ENCODE measurements at regions not wholly inside any gene's neighbourhood (a gene's known extent, or its start where the extent isn't known, plus 50 kb on each side); places are given as distances from the start of the nearest gene placed in this dataset.

- ATAC-seq, result no peak
- peaks cover 17% of the 10 kb centered on the region for H3K9me3 Mint-ChIP-seq
- no peak overlapping the region for H3K27ac Mint-ChIP-seq
Observed at GRCh38 chr12:118813778-118814357, 167.5 kb upstream of the SRRM4 start.

GRCh38 chr12:118816296-118816695 lies 165.0 kb upstream of the SRRM4 start:
- Mint-ChIP-seq H3K4me3 (no peak overlapping the region), H3K4me1 (ENCODE audit: low read depth in 2 of 2) (no peaks in the 10 kb centered on the region), H3K9me3 (peaks cover 7% of the 10 kb centered on the region), H3K27ac (no peak overlapping the region), H3K27me3 (peaks cover 0 to 14% of the 10 kb centered on the region in 2 donors), H3K36me3 (no peaks in the 10 kb centered on the region)
- no peak for ATAC-seq
- no peak for DNase-seq (ENCODE audit: low spot score)

More at GRCh38 chr12:118813778-118814357, 167.5 kb upstream of the SRRM4 start:
- Mint-ChIP-seq H3K4me3 (no peak overlapping the region), H3K27me3 (peaks cover 6 to 14% of the 10 kb centered on the region in 2 donors), H3K4me1 (ENCODE audit: low read depth in 2 of 2) (no peaks in the 10 kb centered on the region), H3K36me3 (no peaks in the 10 kb centered on the region)
- no peak for DNase-seq (ENCODE audit: low spot score)

DNA sequence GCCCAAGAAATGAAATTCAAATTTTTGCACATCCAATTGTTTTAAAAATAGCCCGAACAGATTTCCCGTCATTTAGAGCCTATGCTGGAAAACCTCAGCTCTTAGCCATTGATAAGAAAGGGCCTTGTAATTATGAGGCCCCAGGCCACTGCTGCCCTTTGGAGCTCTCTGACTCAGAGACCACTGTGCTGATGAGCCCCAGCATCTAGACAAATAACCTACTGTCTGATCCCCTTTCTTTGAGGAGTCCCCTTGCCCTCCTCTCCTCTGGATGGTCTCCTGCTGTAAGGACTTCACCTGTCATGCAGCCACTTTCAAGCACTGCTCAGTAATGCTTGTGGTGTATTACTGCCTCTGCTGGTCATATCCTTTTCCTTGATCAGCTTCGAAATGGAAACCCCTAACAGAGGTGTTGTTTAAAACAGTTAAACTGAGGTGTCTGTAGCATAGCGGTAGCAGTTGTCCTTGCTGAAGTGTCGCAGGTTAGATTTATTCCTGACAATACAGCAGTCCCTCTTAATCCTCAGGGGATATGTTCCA lies 159.9 kb upstream of the SRRM4 start:
- Mint-ChIP-seq H3K4me3 (no peak overlapping the region), H3K27ac (no peak overlapping the region), H3K4me1 (ENCODE audit: low read depth in 2 of 2) (no peaks in the 10 kb centered on the region), H3K9me3 (peaks cover 5% of the 10 kb centered on the region), H3K36me3 (no peaks in the 10 kb centered on the region), H3K27me3 (peaks cover 0 to 3% of the 10 kb centered on the region in 2 donors)
- no peak for ATAC-seq
- no peak for DNase-seq (ENCODE audit: low spot score)

GRCh38 chr12:118822512-118822911 lies 158.8 kb upstream of the SRRM4 start:
- ATAC-seq, result no peak
- peaks cover 0 to 3% of the 10 kb centered on the region in 2 donors for H3K27me3 Mint-ChIP-seq
- no peaks in the 10 kb centered on the region for H3K4me1 Mint-ChIP-seq (ENCODE audit: low read depth in 2 of 2)
- no peaks in the 10 kb centered on the region for H3K36me3 Mint-ChIP-seq
- H3K27ac Mint-ChIP-seq, result no peak overlapping the region
- no peak for DNase-seq (ENCODE audit: low spot score)
- peaks cover under 1% of the 10 kb centered on the region for H3K9me3 Mint-ChIP-seq
- no peak overlapping the region for H3K4me3 Mint-ChIP-seq

- DNase-seq (ENCODE audit: low spot score) (no peak), ATAC-seq (no peak)
- Mint-ChIP-seq H3K4me3 (no peak overlapping the region), H3K27ac (no peak overlapping the region), H3K27me3 (peaks cover 0 to 3% of the 10 kb centered on the region in 2 donors), H3K36me3 (no peaks in the 10 kb centered on the region), H3K4me1 (ENCODE audit: low read depth in 2 of 2) (no peaks in the 10 kb centered on the region), H3K9me3 (peaks cover 2% of the 10 kb centered on the region)
Observed at GRCh38 chr12:118827047-118827446, 154.3 kb upstream of the SRRM4 start.

GRCh38 chr12:118827606-118828005 lies 153.7 kb upstream of the SRRM4 start:
- Mint-ChIP-seq H3K4me1 (ENCODE audit: low read depth in 2 of 2) (no peaks in the 10 kb centered on the region), H3K4me3 (no peak overlapping the region), H3K36me3 (no peaks in the 10 kb centered on the region), H3K9me3 (peaks cover 2% of the 10 kb centered on the region), H3K27ac (no peak overlapping the region), H3K27me3 (peaks cover 0 to 3% of the 10 kb centered on the region in 2 donors)
- no peak for DNase-seq (ENCODE audit: low spot score)
- ATAC-seq, result no peak

DNA sequence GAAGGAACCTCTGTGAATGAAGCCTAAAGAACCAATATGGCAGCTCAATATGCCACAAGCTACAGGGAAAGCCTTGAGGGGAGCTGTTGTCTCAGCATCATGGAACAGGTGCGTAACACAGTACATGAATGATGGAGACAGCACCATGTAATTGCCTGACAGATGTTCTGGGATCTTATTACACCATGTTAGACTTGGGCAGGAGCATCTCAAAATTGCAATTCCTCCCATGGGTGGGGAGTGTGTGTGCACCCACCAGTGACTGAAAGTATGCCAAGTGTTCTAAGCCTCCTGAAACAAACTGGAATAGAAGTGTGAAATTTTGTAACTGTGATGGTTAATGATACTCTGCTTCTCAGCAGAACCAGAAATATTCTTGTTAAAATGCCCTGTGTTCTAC lies 151.0 kb upstream of the SRRM4 start:
- no peaks in the 10 kb centered on the region for H3K4me1 Mint-ChIP-seq (ENCODE audit: low read depth in 2 of 2)
- H3K27ac Mint-ChIP-seq, result no peak overlapping the region
- ATAC-seq (no peak), DNase-seq (ENCODE audit: low spot score) (no peak)
- no peak overlapping the region for H3K4me3 Mint-ChIP-seq
- H3K27me3 Mint-ChIP-seq, result peaks cover 10 to 13% of the 10 kb centered on the region in 2 donors
- no peaks in the 10 kb centered on the region for H3K36me3 Mint-ChIP-seq
- peaks cover 4% of the 10 kb centered on the region for H3K9me3 Mint-ChIP-seq

DNA sequence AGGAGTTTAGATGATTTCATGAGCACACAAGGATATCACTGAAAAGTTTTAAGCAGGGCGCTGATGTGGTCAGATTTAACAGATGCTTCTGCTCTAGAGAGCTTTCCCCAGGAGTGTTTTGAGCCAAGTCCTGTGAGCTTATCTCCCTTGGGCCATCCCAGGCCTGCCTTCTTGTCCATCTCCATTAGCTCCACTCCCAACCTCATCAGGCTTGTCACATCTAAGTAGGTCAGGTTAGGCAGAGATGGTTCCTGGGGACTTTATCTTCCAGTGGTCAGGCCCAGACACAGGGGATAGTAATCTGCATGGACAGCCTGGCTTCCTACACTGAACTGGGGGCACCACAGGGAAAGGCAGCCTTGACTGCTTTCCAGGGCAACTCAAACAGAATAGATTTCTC lies 145.4 kb upstream of the SRRM4 start:
- no peaks in the 10 kb centered on the region for H3K4me1 Mint-ChIP-seq (ENCODE audit: low read depth in 2 of 2)
- no peaks in the 10 kb centered on the region for H3K36me3 Mint-ChIP-seq
- no peak overlapping the region for H3K27ac Mint-ChIP-seq
- H3K27me3 Mint-ChIP-seq, result peaks cover 8 to 21% of the 10 kb centered on the region in 2 donors
- ATAC-seq (no peak), DNase-seq (ENCODE audit: low spot score) (no peak)
- H3K9me3 Mint-ChIP-seq, result peaks cover 11% of the 10 kb centered on the region
- no peak overlapping the region for H3K4me3 Mint-ChIP-seq

GRCh38 chr12:118840399-118840798 lies 140.9 kb upstream of the SRRM4 start:
- peaks cover under 1 to 8% of the 10 kb centered on the region in 2 donors for H3K27me3 Mint-ChIP-seq
- DNase-seq (ENCODE audit: low spot score), result no peak
- no peak overlapping the region for H3K4me3 Mint-ChIP-seq
- ATAC-seq, result no peak
- no peaks in the 10 kb centered on the region for H3K4me1 Mint-ChIP-seq (ENCODE audit: low read depth in 2 of 2)
- H3K9me3 Mint-ChIP-seq, result peaks cover 8% of the 10 kb centered on the region
- no peak overlapping the region for H3K27ac Mint-ChIP-seq
- H3K36me3 Mint-ChIP-seq, result no peaks in the 10 kb centered on the region

- no peaks in the 10 kb centered on the region for H3K4me1 Mint-ChIP-seq (ENCODE audit: low read depth in 2 of 2)
- no peaks in the 10 kb centered on the region for H3K36me3 Mint-ChIP-seq
- ATAC-seq (no peak), DNase-seq (ENCODE audit: low spot score) (no peak)
- H3K9me3 Mint-ChIP-seq, result peaks cover 6% of the 10 kb centered on the region
- H3K27ac Mint-ChIP-seq, result no peak overlapping the region
- H3K27me3 Mint-ChIP-seq, result peaks cover 0 to 8% of the 10 kb centered on the region in 2 donors
- H3K4me3 Mint-ChIP-seq, result no peak overlapping the region
Observed at GRCh38 chr12:118840878-118841277, 140.5 kb upstream of the SRRM4 start.

- DNase-seq (ENCODE audit: low spot score) (no peak), ATAC-seq (no peak)
- peaks cover 3 to 13% of the 10 kb centered on the region in 2 donors for H3K27me3 Mint-ChIP-seq
- no peaks in the 10 kb centered on the region for H3K36me3 Mint-ChIP-seq
- H3K27ac Mint-ChIP-seq, result no peak overlapping the region
- no peak overlapping the region for H3K4me3 Mint-ChIP-seq
- peaks cover 6% of the 10 kb centered on the region for H3K9me3 Mint-ChIP-seq
- no peaks in the 10 kb centered on the region for H3K4me1 Mint-ChIP-seq (ENCODE audit: low read depth in 2 of 2)
Observed at GRCh38 chr12:118841588-118841987, 139.8 kb upstream of the SRRM4 start.

- Mint-ChIP-seq H3K27ac (no peak overlapping the region), H3K36me3 (no peaks in the 10 kb centered on the region), H3K27me3 (peaks cover 3 to 16% of the 10 kb centered on the region in 2 donors), H3K9me3 (peaks cover 6% of the 10 kb centered on the region), H3K4me1 (ENCODE audit: low read depth in 2 of 2) (no peaks in the 10 kb centered on the region), H3K4me3 (no peak overlapping the region)
- DNase-seq (ENCODE audit: low spot score) (no peak), ATAC-seq (no peak)
Observed at GRCh38 chr12:118842866-118843265, 138.5 kb upstream of the SRRM4 start.

GRCh38 chr12:118846416-118846815 lies 134.9 kb upstream of the SRRM4 start:
- Mint-ChIP-seq H3K4me3 (no peak overlapping the region), H3K4me1 (ENCODE audit: low read depth in 2 of 2) (no peaks in the 10 kb centered on the region), H3K27ac (no peak overlapping the region), H3K9me3 (no peaks in the 10 kb centered on the region), H3K27me3 (peaks cover 5 to 20% of the 10 kb centered on the region in 2 donors), H3K36me3 (no peaks in the 10 kb centered on the region)
- ATAC-seq (no peak), DNase-seq (ENCODE audit: low spot score) (no peak)

DNA sequence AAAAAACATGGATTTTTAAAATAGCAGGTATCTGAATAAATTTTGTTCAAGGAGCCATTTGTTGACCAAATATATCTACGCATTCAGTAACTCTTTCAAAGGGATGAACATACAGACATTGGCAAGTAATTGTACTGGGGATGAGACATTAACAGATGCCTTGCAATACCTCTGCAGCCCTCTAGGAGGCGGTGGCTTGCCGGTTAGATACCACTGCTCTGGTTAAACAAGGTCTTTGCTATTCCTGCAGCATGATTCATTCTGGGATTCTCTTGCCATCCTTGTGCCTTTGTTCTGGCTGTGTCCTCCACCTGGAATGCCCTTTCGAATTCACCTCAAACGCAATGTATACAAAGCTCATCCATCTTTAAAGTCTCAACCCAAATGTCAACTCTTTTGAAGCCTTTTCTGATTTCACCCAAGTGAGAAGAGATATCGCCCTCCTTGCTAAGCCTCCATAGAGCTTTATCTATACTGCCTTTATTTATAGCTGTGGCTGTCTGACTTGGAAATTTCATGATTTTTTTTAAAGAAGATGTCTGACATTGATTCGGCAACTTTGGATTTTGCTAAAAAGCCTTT lies 131.0 kb upstream of the SRRM4 start:
- DNase-seq (ENCODE audit: low spot score), result no peak
- peaks cover 7 to 39% of the 10 kb centered on the region in 2 donors for H3K27me3 Mint-ChIP-seq
- ATAC-seq, result no peak
- H3K4me3 Mint-ChIP-seq, result no peak overlapping the region
- H3K27ac Mint-ChIP-seq, result no peak overlapping the region
- H3K36me3 Mint-ChIP-seq, result no peaks in the 10 kb centered on the region
- no peaks in the 10 kb centered on the region for H3K9me3 Mint-ChIP-seq
- no peaks in the 10 kb centered on the region for H3K4me1 Mint-ChIP-seq (ENCODE audit: low read depth in 2 of 2)

All from natural killer cell treated with Interleukin-12 subunit alpha and Interleukin-12 subunit beta and Interleukin-15 and Interleukin-18, amount 100 ng/mL, for 72 hours (primary cell).